CD4-positive, alpha-beta T cell treated with Interleukin-6 at 100 ng/mL for 8 hours (primary cell): ENCODE measurements at regions not wholly inside any gene's neighbourhood (a gene's known extent, or its start where the extent isn't known, plus 50 kb on each side); places are given as distances from the start of the nearest gene placed in this dataset.
"Not testable (repeated sequence)": the region's sequence is repeated elsewhere in the genome, so short reads cannot be mapped to it uniquely, and the experiment has no call there.

ENCODE experiments used
- DNase-seq: peaks from one replicate; pipeline ENCODE4 v3.0.0-alpha.2; 2020; ENCODE audit warnings: mixed read lengths, low spot score

DNA sequence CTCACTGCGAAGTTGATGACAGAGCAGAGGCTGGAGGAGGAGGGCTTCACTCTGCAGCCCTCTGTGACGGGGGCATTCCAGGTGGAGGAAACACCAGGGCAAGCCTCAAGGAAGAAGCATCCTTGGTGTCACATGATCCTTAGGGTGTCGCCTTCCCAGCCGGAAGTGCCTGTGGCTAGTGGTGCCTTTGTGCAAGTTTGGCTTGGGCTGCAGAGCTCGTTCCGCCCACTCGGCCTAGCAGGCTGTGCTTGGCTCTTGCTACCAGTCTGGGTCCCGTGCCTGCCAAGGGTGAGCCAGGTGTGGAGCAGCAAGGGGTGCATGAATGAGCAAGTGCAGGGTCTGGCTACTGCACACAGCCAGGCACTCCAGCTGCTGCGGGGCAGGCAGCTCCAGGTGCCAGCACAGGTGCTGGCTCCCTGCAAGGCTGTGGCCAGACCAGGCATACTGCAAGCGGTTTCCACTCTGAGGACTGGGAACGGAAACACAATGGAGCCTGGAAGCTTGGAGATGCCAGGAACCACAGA is 325.3 kb upstream of the SMIM21 start:
- no peak for DNase-seq

- no peak for DNase-seq
Measured at GRCh38 chr18:75745147-75745546, 317.6 kb upstream of the SMIM21 start.

- no peak for DNase-seq
Measured at GRCh38 chr18:75742516-75742915, 315.0 kb upstream of the SMIM21 start.

- DNase-seq, result no peak
Measured at GRCh38 chr18:75739682-75740081, 312.2 kb upstream of the SMIM21 start.

DNA sequence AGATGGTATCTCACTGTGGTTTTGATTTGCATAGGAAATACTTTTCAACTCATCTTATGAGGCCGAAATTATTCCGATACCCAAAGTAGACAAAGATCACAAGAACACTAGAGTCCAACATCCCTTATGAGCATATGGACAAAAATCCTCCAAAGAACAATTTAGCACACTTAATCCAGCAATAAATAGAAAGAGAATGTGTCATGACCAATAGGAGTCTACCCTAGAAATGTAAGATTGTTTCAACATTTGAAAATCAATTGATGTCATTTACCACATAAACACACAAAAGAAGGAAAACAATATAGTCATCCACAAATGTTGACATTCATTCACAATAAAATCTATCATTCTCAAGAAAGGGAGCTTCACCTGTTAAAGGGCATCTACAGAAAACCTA is 307.8 kb upstream of the SMIM21 start:
- DNase-seq, result no peak

- DNase-seq, result no peak
Measured at GRCh38 chr18:75730249-75730648, 302.7 kb upstream of the SMIM21 start.

DNA sequence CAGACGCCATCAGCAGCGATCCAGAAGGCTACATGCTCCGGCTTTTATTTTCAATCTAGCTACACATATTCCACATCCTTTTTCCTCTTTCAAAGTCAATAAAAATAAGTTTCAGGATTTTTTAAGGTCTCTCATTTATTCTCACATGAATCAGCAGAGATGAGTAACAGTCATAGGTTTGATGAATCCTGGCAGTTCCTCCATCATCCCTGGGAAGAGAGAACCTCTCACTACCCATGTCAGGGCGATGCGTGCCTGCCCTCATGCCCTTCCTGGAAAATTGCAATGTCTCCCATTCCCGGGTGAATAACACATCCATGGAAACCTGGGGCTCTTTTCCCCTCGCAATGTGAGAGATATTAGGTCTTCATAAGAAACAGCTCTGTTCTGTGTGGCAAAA is 301.1 kb upstream of the SMIM21 start:
- no peak for DNase-seq

DNA sequence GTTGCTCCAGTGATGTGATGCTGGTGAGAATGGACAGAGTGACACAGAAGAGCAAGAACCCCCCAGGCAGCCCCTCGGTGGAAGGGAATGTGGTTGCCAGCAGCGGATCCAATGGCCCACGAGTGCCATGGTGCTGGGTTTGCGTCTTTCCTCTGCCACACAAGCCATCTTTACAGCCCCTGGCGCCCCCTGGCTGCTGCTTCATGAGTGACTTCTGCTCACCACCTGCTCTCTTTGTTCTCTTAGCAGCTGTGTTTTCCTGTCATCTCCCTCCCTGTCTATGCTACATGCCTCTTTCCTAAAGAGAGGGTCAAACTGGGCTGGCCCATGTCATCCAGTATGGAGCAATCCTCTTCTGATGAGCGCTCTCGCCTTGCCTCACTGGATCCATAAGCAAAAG is 300.0 kb upstream of the SMIM21 start:
- DNase-seq, result no peak

- DNase-seq, result no peak
Measured at GRCh38 chr18:75723521-75724340, 296.2 kb upstream of the SMIM21 start.

- no peak for DNase-seq
Measured at GRCh38 chr18:75714766-75715165, 287.3 kb upstream of the SMIM21 start.

DNA sequence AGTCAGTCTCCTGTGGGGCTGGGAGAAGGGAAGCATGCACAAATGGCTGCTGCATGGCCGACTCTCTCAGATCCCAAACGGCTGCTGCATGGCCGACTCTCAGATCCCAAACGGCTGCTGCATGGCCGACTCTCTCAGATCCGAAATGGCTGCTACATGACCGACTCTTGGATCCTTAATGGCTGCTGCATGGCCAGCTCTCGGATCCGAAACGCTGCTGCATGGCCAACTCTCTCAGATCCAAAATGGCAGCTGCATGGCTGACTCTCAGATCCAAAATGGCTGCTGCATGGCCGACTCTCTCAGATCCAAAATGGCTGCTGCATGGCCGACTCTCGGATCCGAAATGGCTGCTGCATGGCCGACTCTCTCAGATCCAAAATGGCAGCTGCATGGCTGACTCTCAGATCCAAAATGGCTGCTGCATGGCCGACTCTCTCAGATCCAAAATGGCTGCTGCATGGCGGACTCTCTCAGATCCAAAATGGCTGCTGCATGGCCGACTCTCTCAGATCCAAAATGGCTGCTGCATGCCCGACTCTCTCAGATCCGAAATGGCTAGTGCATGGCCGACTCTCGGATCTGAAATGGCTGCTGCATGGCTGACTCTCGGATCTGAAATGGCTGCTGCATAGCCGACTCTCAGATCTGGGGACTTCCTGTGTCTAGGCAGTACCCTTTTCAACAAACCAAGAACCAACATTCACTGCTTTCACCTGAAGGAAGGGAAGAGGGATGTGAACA is 284.8 kb upstream of the SMIM21 start:
- DNase-seq, result not testable (repeated sequence)

- DNase-seq, result no peak
Measured at GRCh38 chr18:75700561-75700960, 273.1 kb upstream of the SMIM21 start.

- no peak for DNase-seq
Measured at GRCh38 chr18:75698861-75699260, 271.4 kb upstream of the SMIM21 start.

DNA sequence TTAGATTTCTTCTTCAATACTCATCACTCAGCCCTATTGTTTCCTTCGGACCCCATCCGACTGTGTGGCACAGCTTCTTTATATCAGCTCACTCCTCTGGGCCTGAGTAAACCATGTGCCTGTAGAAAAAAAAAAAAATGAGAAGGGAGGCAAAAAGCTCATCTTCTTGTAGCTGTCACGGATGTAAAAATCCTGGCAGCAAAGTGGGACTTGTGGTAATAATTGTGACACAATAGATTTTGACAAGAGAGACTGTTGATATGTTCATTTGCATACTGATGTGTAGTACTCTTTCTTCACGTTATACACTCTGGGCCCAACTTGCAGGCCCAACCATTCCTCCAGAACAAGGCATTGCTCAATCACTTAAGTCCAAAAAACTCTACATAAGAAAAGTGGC is 270.0 kb upstream of the SMIM21 start:
- DNase-seq, result no peak

- DNase-seq, result no peak
Measured at GRCh38 chr18:75696391-75696790, 268.9 kb upstream of the SMIM21 start.

DNA sequence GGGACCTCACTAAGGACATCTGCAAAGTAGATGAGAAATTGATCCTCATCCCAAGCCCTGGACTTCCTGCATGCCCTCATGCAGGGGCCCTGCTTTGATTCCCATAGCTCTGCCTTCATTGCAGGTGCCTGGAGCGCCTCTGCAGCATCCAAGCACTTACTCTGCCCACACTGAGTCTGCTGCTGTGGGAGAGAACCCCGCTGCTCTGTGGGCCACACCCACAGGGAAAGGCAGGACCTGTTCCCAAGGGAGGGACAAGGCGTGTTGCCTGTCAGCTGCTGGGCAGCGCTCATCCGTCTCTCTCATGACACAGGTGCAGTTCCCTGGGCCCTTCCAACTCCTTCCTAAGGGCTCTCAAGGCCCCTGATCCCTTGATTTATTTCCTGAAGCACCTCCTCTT is 266.8 kb upstream of the SMIM21 start:
- no peak for DNase-seq

GRCh38 chr18:75691483-75691882 is 264.0 kb upstream of the SMIM21 start:
- no peak for DNase-seq

- not testable (repeated sequence) for DNase-seq
Measured at GRCh38 chr18:75690283-75690682, 262.8 kb upstream of the SMIM21 start.

DNA sequence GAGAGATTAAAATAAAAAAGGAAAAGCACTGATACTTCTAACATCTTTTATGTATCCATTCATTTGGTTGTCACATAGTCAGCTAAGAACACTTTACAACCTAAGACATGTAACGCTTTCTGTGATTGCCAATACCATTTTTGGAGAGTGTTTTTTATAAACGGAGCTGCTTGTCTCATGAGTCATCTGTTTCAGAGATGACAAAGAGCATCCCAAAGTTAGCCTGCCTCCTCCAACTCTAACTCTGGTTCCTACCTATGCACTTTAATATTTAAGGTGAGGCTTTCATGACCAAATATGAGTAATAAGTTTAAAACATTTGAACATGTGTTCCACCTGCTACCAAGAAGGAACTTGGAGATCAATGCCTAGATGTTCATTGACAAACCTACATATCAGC is 260.1 kb upstream of the SMIM21 start:
- DNase-seq, result no peak

- DNase-seq, result no peak
Measured at GRCh38 chr18:75683426-75683825, 255.9 kb upstream of the SMIM21 start.

DNA sequence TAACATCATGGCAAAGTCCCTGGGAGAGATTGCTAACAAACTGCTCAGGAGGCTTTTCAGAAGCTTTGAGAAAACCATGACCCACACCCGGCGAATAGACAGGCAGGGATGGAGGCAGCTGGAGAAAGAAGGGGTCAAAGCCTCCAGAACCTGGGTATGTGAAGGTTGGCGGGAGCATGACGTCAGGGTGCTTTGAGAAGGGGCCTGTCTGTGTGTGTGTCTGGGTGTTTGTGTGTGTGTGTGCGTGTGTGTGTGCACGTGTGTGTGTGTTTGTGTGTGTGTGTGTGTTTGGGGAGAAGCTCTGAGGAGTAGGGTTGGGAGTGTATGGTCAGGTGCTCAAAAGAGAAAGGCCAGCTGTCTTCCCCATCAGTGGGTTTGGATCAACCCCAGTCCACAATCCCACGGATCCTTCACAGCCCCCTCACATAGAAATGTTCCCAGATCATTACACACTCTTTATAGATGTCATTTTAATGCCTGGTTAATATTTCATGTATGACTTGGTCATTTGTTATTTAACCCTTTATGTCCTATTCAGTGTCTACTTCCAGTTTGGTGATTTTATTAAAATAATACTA is 254.1 kb upstream of the SMIM21 start:
- DNase-seq, result no peak

DNA sequence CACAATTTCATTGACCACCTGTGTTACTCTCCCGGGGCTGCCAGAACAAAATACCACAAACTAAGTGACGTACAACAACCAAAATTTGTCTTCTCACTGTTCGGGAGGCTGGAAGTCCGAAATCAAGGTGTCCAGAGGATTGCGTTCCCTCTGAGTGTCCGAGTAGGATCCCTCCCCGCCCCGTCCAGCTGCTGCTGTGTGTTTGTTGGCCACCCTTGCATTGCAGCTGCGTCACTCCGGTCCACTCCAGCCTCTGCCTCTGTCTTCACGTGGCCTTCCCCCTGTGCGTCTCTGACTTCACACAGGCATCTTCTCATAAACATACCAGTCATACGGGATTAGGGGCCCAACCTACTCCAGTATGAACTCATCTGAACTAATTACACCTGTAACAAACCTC is 251.8 kb upstream of the SMIM21 start:
- no peak for DNase-seq

DNA sequence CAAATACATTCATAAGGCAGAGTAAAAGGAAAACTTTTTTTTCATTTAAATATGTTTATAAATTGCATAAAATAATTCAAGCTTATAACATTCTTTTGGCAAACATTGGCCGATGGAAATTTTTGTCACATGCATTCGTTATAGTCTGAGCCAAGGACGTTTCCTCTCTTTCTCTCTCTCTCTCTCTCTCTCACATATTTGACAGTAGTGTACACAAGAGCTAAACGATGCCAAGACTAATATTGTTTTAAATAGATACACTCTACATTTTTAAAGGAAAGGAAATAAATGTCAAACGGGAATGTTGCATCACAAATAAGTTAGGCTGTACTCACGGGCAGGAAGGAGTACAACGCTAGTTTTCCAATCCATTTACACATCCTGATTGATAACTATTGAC is 251.1 kb upstream of the SMIM21 start:
- DNase-seq, result no peak
